Activated effector memory CD4-positive, alpha-beta T cell treated with Interleukin-2 at 50 U/mL for 16 hours (primary cell): ENCODE measurements at regions not wholly inside any gene's neighbourhood (a gene's known extent, or its start where the extent isn't known, plus 50 kb on each side); places are given as distances from the start of the nearest gene placed in this dataset.

Source experiments
- DNase-seq: peaks from one replicate; pipeline ENCODE4 v3.0.0-alpha.2; 2020

DNA sequence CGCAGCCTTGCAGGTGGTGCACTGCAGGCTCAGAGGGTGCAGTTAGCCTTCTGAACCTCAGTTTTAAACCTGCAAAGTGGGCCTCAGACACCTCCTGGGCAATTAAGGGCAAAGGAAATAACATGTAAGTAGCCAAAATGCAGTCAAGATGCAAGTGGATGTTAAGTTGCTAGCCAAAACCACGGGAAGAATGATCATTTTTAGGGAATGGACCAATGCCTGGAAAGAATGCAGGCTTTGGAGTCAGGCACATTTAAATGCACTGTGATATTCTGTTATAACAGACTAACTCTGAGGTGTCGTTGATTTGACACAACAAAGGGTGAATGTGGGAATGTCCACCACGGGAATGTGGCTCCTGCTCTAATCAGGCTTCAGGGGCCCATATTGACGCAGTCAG, 57.9 kb upstream of the PTGFRN start:
- DNase-seq = no peak

DNA sequence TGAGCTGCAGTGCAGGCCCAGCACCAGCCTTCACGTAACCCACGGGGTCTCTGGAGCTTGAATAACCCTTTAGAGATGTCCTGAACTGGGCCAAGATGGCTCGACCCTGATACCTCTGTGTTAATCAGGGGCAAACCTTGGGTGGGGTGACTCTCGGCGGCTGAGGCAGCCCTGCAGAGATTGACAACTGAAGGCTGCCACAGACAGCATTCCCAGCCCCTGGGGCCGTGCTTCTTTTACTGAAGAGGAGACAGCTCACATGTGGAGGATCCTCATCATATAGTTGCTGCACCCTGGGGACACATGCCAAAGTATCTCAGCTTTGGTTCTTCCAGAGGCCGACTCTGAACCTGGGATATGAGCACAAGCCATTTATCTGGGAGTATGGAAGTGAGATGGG, 57.3 kb upstream of the PTGFRN start:
- no peak for DNase-seq

DNA sequence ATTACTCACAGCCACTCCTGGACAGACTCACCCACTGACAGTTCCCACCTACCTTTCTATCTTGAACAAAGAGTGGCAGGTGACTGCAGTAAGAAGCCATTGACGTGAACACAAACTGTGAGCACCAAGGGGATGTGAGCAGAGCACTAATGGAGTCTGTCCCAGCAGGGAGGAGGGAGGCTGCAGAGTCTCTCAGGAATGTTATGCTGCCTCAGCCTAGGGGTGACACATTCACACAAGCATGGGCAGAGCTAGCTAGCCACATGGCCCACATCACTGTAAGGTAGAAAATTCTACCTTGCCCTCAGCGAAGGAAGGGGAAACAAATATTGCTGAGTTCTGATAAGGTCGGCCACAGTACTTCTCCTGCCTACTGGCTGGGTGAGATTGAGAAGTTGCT, 56.8 kb upstream of the PTGFRN start:
- DNase-seq = no peak

DNA sequence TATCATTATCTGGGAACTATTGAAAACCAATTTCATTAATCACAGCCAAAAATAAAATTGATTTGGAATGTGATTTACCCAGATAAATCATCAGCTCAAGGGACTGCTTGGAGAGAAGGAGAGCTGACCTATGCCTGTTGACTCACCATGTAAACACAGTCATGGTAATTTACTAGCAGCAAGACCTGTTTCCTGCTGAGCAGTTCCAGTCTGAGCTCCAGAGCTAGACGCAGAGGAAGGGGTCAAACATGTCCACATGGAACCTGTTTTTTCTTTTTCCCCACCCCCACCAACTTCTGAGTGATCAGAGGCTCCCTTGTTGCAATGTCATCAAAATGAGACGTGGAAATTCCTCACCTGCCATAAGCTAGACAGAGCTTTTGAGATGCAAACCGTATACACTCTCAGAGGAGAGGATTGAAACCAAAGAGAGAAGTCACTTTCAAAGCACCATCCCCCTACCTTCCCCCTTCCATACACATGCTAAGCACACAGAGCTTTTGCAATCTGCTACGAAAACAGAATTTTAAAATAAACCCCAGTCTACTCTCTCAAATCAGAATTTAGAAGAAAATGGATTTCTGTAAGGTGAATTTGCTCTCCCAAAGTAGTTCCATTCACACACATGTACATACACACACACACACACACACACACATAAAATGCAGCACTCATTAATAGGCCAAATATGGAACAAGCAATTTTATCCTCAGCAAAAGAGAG, 55.9 kb upstream of the PTGFRN start:
- DNase-seq = no peak

DNA sequence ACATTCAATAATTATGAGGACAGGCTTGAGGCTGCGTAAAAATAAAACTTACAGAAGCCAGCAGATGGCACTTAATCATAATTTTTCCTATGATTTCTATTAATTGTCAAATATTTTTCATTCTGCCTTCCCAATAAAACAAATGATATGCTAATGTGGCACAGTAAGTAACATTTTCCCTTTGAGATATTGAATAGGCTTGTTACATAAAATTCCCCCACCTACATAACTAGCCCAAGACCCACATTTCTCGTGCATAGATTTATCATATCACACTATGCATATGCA, 55.4 kb upstream of the PTGFRN start:
- no peak for DNase-seq

DNA sequence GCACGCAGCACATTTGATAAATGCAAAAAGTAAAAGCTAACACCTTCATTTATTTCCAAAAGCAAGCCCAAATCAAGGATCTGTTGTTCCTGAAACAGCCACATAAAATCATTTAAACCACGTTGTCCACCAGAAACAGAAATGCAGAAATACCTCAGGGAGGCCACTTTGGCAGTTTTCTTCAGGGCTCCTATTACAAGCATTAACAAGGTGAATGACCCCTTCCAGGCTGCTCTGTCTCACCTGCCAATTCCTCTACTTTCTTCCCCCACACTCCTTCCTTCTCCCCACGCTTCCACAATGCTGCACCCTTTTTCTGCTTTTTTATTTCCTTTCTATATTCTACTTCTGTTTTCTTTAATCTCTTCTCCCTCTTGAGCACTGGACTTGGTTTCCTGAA, 55.0 kb upstream of the PTGFRN start:
- no peak for DNase-seq

DNA sequence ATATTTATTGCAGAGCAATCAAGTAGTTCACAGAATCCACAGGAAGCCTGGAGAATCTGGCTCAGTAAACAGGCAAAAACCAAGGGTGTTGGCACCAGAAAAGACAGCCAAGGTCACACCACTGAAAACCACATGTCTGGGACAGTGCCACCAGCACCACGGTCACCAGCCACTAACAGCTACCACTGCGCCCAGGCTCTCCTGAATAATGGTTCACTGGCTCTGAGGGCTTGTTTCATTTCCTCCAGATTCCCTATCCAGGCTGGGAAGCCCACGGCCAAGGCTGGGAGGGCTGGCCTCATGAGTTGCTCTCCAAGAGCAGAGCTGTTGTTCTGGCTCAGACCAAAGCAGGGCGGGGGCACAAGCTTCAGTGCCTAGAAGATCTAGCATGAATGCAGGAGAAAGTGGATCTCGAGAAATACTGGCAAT, 54.5 kb upstream of the PTGFRN start:
- DNase-seq = no peak

DNA sequence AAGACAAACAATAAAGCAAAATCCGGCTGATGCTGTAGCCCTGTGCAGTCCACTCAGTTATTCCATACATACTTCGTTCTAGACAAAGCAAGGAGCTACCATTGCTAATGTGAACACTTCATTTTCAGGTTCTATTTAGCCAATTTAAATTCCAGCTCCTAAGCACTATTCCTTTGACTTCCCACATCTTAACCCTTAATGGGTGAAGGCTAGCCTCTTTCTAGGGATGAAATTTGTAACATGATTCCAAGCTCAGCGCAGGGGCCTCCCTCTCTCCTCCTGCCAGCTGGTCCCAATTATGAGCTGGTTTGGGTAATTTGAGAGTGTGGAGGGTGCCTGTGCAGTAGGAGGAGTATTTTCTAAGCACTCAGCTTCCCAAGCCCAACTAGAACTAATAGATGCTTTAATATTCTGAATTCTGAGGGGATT, 53.9 kb upstream of the PTGFRN start:
- no peak for DNase-seq

DNA sequence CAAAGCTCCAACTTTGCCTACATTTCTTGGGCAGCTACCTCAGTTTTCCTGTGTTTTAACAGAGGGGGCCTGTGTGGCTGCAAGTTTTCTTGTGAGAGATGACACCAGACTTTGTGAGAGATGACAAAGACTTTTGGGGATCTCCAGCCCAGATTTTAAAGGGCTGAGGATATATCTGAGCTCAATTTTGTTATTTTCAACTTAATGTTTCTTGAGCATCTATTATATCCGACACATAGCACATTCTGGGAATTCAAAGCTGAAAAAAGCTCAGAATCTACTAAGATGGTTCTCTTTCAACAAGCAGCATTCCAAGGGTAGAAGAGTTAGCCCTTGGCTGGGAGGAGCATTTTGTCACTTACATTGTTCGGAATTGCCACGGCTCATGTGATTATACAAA, 53.4 kb upstream of the PTGFRN start:
- DNase-seq = no peak

DNA sequence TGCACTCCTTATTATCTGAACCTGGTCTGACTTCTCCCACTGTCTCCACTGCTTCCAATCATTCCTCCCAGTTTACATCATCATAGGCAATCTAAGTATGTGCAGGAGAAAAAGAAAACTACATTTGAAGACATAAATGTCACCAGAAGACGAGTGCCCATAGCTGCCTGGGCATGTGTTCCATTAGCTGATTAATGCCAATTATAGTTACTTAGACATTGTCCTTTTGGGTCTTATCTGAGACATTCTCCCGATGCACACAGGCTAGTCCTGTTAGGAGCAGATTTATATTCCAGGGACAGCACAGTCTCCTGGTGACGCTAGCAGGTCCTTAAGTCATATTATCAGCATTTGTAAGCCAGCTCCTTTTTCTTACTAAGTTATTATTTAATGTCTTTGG, 52.6 kb upstream of the PTGFRN start:
- no peak for DNase-seq
